CD14-positive monocyte (primary cell): ENCODE measurements at regions not wholly inside any gene's neighbourhood (a gene's known extent, or its start where the extent isn't known, plus 50 kb on each side); places are given as distances from the start of the nearest gene placed in this dataset.

Experiments
- DNase-seq, 3 donors: peaks; one replicate each; pipeline ENCODE4 v3.0.0-alpha.2; 2011 to 2022
- H2AFZ ChIP-seq: 2 replicates; pipeline ENCODE4 v1.6.0; 2012; ENCODE audit warnings: mild to moderate bottlenecking, low read depth, low read length, inconsistent platforms; ENCODE audit not compliant: insufficient read depth, poor library complexity, severe bottlenecking
- H3K27ac ChIP-seq, 2 donors: 1 replicate in 1 of 2; 2 replicates in 1 of 2; pipeline ENCODE4 v1.5.1; 2012 to 2013; ENCODE audit warnings: low read length in 2 of 2, control low read depth in 1 of 2, inconsistent platforms in 1 of 2, low read depth in 1 of 2, mild to moderate bottlenecking in 1 of 2
- H3K27me3 ChIP-seq, 2 donors: one replicate each; pipeline versions ENCODE4 v1.6.0 to v1.6.1; 2011 to 2013; ENCODE audit warnings: low read length in 2 of 2; ENCODE audit not compliant: control insufficient read depth in 2 of 2, insufficient read depth in 2 of 2
- H3K36me3 ChIP-seq, 2 donors: replicated peaks in 1 of 2; 1 replicate in 1 of 2; 2 replicates in 1 of 2; pipeline versions ENCODE4 v1.5.1 to v1.6.1; 2012 to 2013; ENCODE audit warnings: low read length in 2 of 2, control low read depth in 1 of 2, inconsistent platforms in 1 of 2, mild to moderate bottlenecking in 1 of 2; ENCODE audit not compliant: insufficient read depth in 2 of 2, control insufficient read depth in 1 of 2
- H3K4me1 ChIP-seq, 2 donors: 1 replicate in 1 of 2; 2 replicates in 1 of 2; pipeline versions ENCODE4 v1.5.1 to v1.6.1; 2012 to 2013; ENCODE audit warnings: low read length in 2 of 2, control low read depth in 1 of 2, inconsistent platforms in 1 of 2, mild to moderate bottlenecking in 1 of 2, moderate library complexity in 1 of 2; ENCODE audit not compliant: insufficient read depth in 2 of 2, control insufficient read depth in 1 of 2
- H3K4me2 ChIP-seq: replicated peaks from 2 replicates; pipeline ENCODE3; 2012; ENCODE audit warnings: low read length, moderate library complexity, mild to moderate bottlenecking; ENCODE audit not compliant: poor library complexity, severe bottlenecking; ENCODE audit errors: extremely low read depth
- H3K4me3 ChIP-seq, 3 experiments: fragments of 200-600 bp in 1 of 3; sonication (generic) in 1 of 3; replicated peaks in 1 of 3; 1 replicate in 2 of 3; 2 replicates in 1 of 3; pipeline ENCODE4 v1.5.1; 2011 to 2013; ENCODE audit warnings: low read length in 3 of 3, mild to moderate bottlenecking in 3 of 3, control low read depth in 2 of 3, low read depth in 2 of 3, inconsistent platforms in 1 of 3, moderate library complexity in 1 of 3
- H3K79me2 ChIP-seq: 2 replicates; pipeline ENCODE4 v1.6.0; 2012; ENCODE audit warnings: mild to moderate bottlenecking, control low read depth, inconsistent platforms, low read length, moderate library complexity; ENCODE audit not compliant: insufficient read depth
- H3K9ac ChIP-seq: 2 replicates; pipeline ENCODE4 v1.6.0; 2017; ENCODE audit warnings: low read length, mild to moderate bottlenecking; ENCODE audit not compliant: insufficient read depth, poor library complexity, severe bottlenecking
- H3K9me3 ChIP-seq, 2 donors: replicated peaks in 1 of 2; 1 replicate in 1 of 2; 2 replicates in 1 of 2; pipeline versions ENCODE4 v1.5.1 to v1.6.1; 2012 to 2013; ENCODE audit warnings: low read length in 2 of 2, control low read depth in 1 of 2; ENCODE audit not compliant: control insufficient read depth in 1 of 2, insufficient read depth in 1 of 2
- H4K20me1 ChIP-seq: 2 replicates; pipeline ENCODE4 v1.6.0; 2012; ENCODE audit warnings: mild to moderate bottlenecking, low read length, control low read depth, moderate library complexity; ENCODE audit not compliant: insufficient read depth
- H3K27ac Mint-ChIP-seq, 7 donors: one replicate each; pipeline ENCODE4 v1.8.0; 2020; ENCODE audit warnings: mild to moderate bottlenecking in 7 of 7, mixed read lengths in 7 of 7, moderate library complexity in 6 of 7, inconsistent platforms in 2 of 7
- H3K27me3 Mint-ChIP-seq, 3 donors: one replicate each; pipeline ENCODE4 v1.8.0; 2021 to 2022; ENCODE audit warnings: low read depth in 3 of 3, mild to moderate bottlenecking in 3 of 3, mixed read lengths in 3 of 3, moderate library complexity in 3 of 3, inconsistent platforms in 1 of 3
- H3K36me3 Mint-ChIP-seq, 2 donors: one replicate each; pipeline ENCODE4 v1.8.0; 2020; ENCODE audit warnings: mixed read lengths in 2 of 2, inconsistent platforms in 1 of 2, mild to moderate bottlenecking in 1 of 2
- H3K4me1 Mint-ChIP-seq: one replicate; pipeline ENCODE4 v1.8.0; 2020; ENCODE audit warnings: mild to moderate bottlenecking, mixed read lengths
- H3K4me3 Mint-ChIP-seq, 2 donors: one replicate each; pipeline ENCODE4 v1.8.0; 2020; ENCODE audit warnings: mild to moderate bottlenecking in 2 of 2, mixed read lengths in 2 of 2, moderate library complexity in 1 of 2
- H3K9me3 Mint-ChIP-seq, 7 donors: one replicate each; pipeline ENCODE4 v1.8.0; 2020 to 2022; ENCODE audit warnings: mixed read lengths in 7 of 7, mild to moderate bottlenecking in 6 of 7, moderate library complexity in 6 of 7, inconsistent platforms in 2 of 7
- WGBS: methylation state at CpG from one replicate; pipeline ENCODE4 v1.1.5; 2013; ENCODE audit warnings: missing lambda C conversion rate; ENCODE audit not compliant: insufficient coverage; 5-methylcytosine and 5-hydroxymethylcytosine counted together
- intact Hi-C, 2 donors: fragments of 100-400 bp; cut with micrococcal nuclease; formaldehyde crosslinking; loops; one replicate each; pipeline versions ENCODE4 v1.15.0 to v1.15.1; 2023
- TF ChIP-seq, protein P1 (sequence below): fragments of 200-600 bp; IDR thresholded peaks from one replicate; pipeline ENCODE4 v1.8.0; 2022; ENCODE audit warnings: antibody characterized with exemption, mild to moderate bottlenecking

DNA sequence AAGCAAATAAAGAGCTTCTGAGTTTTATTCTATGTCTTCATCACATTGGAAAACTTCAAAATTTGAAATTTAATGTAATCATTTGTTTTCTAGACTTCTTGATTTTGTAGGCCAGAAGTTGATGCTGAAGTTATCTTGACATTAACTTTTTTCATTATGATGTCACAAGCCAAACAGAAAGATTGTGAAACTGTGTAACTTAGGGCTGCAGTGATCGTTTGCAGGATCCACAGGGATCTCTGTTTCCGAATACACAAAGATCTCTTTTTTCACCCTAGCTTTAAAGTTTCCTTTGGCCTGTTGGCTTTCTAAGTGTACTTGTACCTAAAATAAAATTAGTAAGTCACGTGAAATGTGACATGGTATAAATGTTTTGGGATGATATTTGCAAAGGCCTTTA lies 594.9 kb upstream of the CDH2 start:
- no peak for DNase-seq
- H3K27ac ChIP-seq, result no peak overlapping the region
- Mint-ChIP-seq H3K4me1 (peaks cover 1% of the 10 kb centered on the region), H3K27me3 (no peaks in the 10 kb centered on the region), H3K36me3 (no peaks in the 10 kb centered on the region), H3K4me3 (no peak overlapping the region), H3K27ac (no peak overlapping the region), H3K9me3 (peaks cover 0 to 2% (median 0%) of the 10 kb centered on the region in 7 donors)
- H3K27me3 ChIP-seq, result no peaks in the 10 kb centered on the region
- H3K79me2 ChIP-seq, result no peaks in the 10 kb centered on the region
- TF ChIP-seq, protein P1, sequence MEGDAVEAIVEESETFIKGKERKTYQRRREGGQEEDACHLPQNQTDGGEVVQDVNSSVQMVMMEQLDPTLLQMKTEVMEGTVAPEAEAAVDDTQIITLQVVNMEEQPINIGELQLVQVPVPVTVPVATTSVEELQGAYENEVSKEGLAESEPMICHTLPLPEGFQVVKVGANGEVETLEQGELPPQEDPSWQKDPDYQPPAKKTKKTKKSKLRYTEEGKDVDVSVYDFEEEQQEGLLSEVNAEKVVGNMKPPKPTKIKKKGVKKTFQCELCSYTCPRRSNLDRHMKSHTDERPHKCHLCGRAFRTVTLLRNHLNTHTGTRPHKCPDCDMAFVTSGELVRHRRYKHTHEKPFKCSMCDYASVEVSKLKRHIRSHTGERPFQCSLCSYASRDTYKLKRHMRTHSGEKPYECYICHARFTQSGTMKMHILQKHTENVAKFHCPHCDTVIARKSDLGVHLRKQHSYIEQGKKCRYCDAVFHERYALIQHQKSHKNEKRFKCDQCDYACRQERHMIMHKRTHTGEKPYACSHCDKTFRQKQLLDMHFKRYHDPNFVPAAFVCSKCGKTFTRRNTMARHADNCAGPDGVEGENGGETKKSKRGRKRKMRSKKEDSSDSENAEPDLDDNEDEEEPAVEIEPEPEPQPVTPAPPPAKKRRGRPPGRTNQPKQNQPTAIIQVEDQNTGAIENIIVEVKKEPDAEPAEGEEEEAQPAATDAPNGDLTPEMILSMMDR, result no peak
- H3K36me3 ChIP-seq, result no peaks in the 10 kb centered on the region
- H3K4me3 ChIP-seq, result no peak overlapping the region
- no peaks in the 10 kb centered on the region for H3K4me1 ChIP-seq
- H3K9me3 ChIP-seq, result no peaks in the 10 kb centered on the region
- no peak overlapping the region for H3K9ac ChIP-seq
- no peak overlapping the region for H3K4me2 ChIP-seq
- H2AFZ ChIP-seq, result no peak overlapping the region
- H4K20me1 ChIP-seq, result no peaks in the 10 kb centered on the region
- WGBS, result no CpG with 5 or more reads among the region's 3 CpGs
- intact Hi-C loops, result no loop called here

DNA sequence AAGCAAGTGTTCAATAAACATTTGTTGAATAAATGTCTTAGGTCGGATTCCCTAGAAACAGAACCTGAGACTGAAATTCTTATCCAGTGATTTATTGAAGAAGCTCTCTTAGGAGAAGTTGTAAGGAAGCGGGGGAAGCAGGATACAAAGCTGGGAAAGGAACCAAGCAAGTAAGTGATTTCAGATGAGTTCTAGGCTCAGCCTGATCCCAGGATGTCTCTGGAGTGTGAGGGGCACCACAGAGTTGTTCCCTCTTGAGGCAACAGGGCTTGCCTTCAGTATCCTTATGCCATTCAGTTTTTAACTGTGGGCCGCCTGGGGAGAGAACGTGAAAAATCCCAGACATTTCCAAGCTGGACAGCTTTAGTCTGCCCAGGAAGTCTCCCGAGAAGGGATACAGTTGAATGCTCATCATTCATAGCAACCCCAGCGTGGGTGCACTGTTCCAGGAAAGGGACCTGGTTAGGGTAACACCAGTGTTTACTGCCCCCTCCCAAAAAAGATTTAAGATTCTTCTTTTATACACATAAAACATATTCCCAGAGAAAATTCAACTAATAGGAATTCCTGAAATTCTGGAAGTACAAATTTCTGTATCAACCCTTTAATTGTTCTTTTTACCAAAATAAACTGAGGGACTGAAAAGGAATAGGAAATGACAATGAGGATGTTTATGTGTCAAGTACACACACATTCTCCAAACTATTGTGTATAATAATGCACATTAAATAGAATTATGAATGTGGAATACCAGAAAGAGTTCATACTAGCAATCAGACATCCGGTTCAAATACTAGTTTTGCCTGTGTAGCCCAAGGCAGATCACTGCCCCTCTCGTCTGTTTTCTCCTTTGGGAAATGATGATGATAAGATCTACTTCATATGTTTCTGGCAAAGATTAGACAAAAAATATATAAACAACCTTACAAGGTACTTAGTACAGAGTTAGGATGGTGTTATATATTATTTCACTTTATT lies 592.1 kb upstream of the CDH2 start:
- no peaks in the 10 kb centered on the region for H3K36me3 ChIP-seq
- WGBS, result 100% methylated on average over 4 of the region's 8 CpGs

More for the DNA sequence above, 592.1 kb upstream of the CDH2 start:
- H3K4me1 ChIP-seq, result no peaks in the 10 kb centered on the region
- no peak overlapping the region for H3K27ac ChIP-seq
- H3K4me2 ChIP-seq, result no peak overlapping the region
- Mint-ChIP-seq H3K27me3 (no peaks in the 10 kb centered on the region), H3K36me3 (no peaks in the 10 kb centered on the region), H3K27ac (no peak overlapping the region), H3K4me1 (peaks cover 1% of the 10 kb centered on the region), H3K4me3 (no peak overlapping the region), H3K9me3 (no peaks in the 10 kb centered on the region)
- no peaks in the 10 kb centered on the region for H3K27me3 ChIP-seq
- TF ChIP-seq, protein P1, result no peak
- no peaks in the 10 kb centered on the region for H3K79me2 ChIP-seq
- intact Hi-C loops, result no loop called here
- H3K4me3 ChIP-seq, result no peak overlapping the region
- H4K20me1 ChIP-seq, result no peaks in the 10 kb centered on the region
- H3K9me3 ChIP-seq, result no peaks in the 10 kb centered on the region
- H3K9ac ChIP-seq, result no peak overlapping the region
- no peak overlapping the region for H2AFZ ChIP-seq
- DNase-seq, result no peak
